8988T (cell line): ENCODE measurements at regions not wholly inside any gene's neighbourhood (a gene's known extent, or its start where the extent isn't known, plus 50 kb on each side); places are given as distances from the start of the nearest gene placed in this dataset.
"Not testable (repeated sequence)": the region's sequence is repeated elsewhere in the genome, so short reads cannot be mapped to it uniquely, and the experiment has no call there.

Source experiments
- DNase-seq: peaks from one replicate; pipeline ENCODE4 v3.0.0; 2011

GRCh38 chr11:3513311-3513710 is 128.5 kb downstream of the ART5 start:
- DNase-seq: not testable (repeated sequence)

- not testable (repeated sequence) for DNase-seq
Observed at GRCh38 chr11:3512751-3513150, 129.0 kb downstream of the ART5 start.

DNA sequence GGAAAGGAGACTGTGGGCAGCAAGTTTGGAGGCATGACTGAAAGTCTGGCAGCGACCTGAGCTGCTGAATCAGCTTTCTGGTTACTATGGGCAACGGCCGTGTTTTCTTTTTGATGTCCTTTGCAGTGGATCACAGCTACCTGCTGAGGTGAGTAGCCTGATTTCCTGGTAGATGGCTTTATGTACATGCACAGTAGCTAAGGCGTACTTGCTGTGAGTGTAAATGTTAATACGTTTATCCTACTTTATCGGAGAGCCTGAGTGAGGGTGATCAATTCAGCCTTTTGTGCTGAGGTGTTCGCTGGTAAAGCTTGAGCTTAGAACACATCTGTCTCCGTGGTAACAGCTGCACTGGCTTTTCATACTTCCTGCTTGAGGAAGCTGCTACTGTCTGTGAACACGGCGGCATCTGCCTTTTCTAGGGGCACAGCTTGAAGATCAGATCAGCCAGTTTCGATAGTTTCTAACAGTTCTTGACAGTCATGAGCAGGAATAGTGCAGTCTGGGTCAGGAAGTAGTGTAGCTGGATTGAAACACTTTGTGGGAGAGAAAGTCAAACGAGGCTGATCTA is 129.6 kb downstream of the ART5 start:
- DNase-seq: not testable (repeated sequence)

DNA sequence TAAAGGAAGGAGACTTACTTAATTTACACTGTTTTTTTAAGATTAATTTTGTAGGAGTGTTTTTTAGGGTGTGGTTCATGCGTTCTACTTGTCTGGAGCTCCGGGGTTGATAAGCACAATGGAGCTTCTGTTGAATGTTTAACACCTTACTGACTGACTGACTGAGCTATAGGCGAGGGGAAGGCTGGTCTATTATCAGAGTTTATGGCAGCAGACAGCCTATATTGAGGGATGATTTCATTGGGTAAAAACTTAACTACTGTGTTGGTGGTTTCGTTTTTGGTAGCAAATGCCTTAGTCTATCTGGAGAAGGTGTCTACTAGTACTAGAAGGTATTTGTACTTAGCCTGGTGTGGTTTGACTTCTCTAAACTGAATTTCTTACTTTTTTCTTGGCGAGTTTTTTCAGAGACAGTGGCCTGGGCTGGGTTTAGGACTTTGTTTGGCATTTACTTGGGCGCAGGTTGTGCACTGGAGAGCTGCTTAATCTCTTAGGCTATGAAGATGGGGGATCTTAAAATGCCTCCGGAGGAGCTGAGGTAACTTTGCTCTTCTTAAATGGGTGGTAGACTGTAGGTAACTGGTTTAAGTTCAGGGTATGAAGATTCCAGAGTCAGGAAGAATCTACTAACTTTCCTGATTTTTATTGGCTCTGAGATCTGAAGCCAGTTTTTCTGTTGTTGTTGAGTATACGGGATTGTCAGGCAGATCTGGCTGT is 130.2 kb downstream of the ART5 start:
- DNase-seq: not testable (repeated sequence)

DNA sequence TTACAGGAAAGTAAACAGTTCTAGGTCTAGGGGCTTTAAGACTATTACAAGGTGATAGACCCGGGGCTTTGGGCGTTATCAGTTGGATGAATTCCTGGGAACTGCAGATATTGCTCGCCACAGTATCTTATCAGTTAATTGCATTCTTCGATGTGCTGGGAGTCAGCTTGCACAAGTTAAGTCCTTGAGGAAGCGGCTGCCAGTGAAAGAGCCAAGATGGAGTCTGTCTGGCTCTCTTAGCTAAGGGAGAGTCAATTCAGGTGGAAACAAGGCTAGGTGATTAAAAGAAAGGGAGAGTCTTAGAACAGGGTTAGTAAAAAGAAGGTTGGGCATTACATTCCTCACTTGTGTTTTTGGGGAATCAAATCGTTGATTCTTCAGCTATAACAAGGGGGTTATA is 130.6 kb upstream of the ZNF195 start:
- DNase-seq: not testable (repeated sequence)

DNA sequence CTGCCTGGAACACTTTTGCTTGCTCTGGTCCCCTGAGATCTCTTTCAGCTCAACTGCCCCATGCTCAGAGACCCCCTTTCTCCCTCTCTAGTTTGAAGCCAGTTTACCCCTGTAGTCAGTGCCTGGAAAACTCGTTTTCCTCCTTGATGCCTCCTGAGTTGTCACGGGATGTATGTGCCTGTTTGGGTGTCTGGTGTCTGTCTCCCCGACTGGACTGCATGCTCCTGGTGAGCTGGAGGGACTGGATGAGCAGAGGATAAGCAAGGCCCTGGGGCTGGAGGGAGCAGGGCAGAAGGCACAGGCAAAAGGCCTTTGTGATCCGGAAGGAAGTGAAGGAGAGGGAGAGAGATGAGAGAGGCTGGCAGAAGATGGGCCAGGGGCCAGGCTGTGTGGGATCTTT is 120.3 kb upstream of the ZNF195 start:
- not testable (repeated sequence) for DNase-seq

DNA sequence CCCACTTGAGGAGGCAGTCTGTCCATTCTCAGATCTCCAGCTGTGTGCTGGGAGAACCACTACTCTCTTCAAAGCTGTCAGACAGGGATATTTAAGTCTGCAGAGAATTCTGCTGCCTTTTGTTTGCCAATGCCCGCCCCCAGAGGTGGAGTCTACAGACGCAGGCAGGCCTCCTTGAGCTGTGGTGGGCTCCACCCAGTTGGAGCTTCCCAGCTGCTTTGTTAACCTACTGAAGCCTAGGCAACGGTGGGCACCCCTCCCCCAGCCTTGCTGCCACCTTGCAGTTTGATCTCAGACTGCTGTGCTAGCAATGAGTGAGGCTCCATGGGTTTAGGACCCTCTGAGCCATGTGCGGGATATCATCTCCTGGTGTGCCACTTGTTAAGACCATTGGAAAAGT is 119.4 kb upstream of the ZNF195 start:
- not testable (repeated sequence) for DNase-seq

DNA sequence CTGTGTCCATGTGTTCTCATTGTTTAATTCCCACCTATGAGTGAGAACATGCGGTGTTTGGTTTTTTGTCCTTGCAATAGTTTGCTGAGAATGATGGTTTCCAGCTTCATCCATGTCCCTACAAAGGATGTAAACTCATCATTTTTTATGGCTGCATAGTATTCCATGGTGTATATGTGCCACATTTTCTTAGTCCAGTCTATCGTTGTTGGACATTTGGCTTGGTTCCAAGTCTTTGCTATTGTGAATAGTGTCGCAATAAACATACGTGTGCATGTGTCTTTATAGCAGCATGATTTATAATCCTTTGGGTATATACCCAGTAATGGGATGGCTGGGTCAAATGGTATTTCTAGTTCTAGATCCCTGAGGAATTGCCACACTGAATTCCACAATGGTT is 114.2 kb upstream of the ZNF195 start:
- DNase-seq: not testable (repeated sequence)

DNA sequence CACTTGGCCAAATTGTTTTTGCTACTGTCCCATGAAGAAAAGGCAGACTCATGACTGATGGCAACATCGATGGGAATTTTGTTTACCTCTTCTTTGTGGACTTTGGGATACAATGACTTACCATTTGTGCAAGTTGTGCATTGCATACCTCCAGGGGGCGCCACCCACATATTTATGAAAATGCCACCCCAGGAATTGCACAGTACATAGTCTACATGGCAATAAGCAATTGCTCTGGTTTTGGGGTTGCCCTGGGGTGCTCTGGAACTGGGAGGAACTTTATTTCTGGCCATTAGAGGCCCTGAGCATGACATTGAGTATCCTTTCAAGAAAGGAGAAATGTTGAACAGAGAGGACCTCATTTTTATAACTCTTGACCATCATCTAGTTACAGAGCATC is 109.1 kb upstream of the ZNF195 start:
- DNase-seq: not testable (repeated sequence)

GRCh38 chr11:3485737-3486136 is 106.8 kb upstream of the ZNF195 start:
- not testable (repeated sequence) for DNase-seq

GRCh38 chr11:3476937-3477885 is 98.3 kb upstream of the ZNF195 start:
- not testable (repeated sequence) for DNase-seq

- not testable (repeated sequence) for DNase-seq
Observed at GRCh38 chr11:3476084-3476936, 97.4 kb upstream of the ZNF195 start.

DNA sequence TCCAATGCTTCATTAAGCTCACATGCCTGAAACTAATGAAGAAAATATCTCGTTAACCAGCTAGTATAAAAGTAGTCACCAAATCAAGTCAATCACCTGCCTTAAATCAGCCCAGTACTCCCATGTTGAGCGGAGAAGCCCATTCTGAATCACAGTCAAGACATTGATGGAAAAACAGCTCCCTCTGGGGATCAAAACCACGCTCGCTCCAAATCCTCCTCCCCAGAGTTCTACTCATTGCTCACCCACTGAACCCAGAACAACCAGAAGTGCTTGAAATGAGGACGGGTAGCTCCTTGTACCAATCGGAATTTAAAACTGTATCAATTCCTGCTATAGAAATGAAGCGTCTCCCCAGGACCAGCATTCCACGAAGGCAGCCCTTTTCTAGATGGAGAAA is 90.0 kb upstream of the ZNF195 start:
- DNase-seq: not testable (repeated sequence)

- DNase-seq: not testable (repeated sequence)
Observed at GRCh38 chr11:3467599-3467998, 88.7 kb upstream of the ZNF195 start.

DNA sequence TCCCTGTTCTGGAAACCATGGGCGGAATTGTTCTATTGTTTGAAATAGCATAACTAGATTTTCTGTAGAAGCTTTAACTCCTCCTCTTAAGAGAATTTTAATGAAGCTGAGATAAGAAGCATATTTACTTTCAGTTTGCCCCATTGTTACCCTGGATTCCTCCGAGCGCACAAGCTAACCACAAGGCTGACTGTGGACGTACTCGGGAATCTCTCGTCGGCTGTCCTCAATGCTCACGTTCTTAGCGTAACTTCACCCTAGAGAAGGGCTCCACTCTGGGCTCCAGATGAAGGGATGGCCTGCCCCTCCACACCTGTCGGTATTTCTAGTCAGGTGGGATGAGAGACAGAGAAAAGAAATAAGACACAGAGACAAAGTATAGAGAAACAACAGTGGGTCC is 76.7 kb upstream of the ZNF195 start:
- not testable (repeated sequence) for DNase-seq

DNA sequence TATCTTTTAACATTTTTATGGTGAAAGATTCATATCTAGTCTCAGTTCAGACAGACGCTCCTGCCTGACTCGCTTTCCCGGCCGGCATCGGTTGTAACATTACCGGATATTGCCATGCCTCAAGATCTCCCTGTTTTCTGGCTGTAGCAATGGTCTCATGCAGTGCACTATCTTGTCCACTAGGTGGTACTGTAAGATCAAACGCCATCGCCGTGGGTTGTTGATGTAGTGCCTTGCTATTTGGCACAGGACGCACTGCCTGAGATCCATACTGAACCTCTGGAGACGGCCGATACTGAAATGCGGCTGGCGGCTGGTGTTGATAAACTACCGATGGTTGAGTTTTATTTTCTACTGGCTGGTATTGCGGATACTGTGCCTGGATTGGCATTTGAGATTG is 75.9 kb upstream of the ZNF195 start:
- DNase-seq: not testable (repeated sequence)

- DNase-seq: not testable (repeated sequence)
Observed at GRCh38 chr11:3453596-3454256, 74.8 kb upstream of the ZNF195 start.

DNA sequence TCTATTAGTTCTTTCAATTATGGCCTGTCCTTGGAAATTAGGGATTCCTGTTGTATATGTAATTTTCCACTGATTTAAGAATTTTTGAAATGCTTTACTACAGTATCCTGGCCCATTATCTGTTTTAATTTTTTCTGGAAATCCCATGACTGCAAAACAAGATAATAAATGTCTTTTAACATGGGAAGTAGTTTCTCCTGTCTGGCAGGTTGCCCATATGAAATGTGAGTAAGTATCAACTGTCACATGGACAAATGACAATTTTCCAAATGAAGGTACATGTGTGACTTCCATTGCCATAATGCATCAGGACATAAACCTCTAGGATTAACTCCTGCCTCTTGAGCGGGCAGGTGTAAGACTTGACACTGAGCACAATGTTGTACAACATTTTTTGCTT is 71.9 kb upstream of the ZNF195 start:
- not testable (repeated sequence) for DNase-seq

DNA sequence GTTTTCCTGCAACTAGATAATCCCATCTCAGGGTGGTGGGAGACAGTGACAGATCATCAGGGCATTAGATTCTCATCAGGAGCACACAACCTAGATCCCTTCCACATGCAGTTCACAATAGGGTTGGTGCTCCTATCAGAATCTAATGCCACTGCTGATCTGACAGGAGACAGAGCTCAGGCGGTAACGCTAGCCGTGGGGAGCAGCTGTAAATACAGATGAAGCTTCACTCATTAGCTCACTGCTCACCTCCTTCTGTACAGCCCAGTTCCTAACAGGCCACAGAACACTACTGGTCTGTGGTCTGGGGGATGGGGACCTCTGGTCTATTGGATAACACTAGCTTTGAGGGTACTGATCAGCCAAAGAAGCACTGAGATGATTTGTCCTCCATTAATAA is 66.6 kb upstream of the ZNF195 start:
- DNase-seq: not testable (repeated sequence)

- DNase-seq: not testable (repeated sequence)
Observed at GRCh38 chr11:3444420-3444744, 65.4 kb upstream of the ZNF195 start.

- not testable (repeated sequence) for DNase-seq
Observed at GRCh38 chr11:3443700-3444419, 64.9 kb upstream of the ZNF195 start.
